ENCODE measurements at regions not wholly inside any gene's neighbourhood (a gene's known extent, or its start where the extent isn't known, plus 50 kb on each side); places are given as distances from the start of the nearest gene placed in this dataset.
"Not testable (repeated sequence)": the region's sequence is repeated elsewhere in the genome, so short reads cannot be mapped to it uniquely, and the experiment has no call there.

DNA sequence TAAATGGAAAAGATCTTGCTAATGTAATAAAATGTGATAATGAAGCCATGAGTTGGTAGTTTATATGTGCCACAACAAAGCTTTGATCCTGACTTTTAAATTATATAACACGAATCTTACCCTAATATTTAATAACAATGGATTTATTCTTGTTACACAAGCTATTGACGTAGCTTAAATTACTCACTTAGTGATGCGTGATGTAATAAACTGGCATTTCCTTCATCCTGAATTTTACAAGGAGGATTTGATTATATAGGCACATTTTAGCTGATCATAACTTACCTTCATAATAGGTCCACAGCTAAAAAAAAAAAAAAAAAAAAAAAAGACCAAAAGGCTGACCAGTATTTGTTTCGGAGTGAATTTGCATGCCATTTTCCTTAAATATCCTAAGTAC, 76.2 kb upstream of the IVNS1ABP start:
- TF ChIP-seq EZH2phosphoT487 (IDR thresholded peaks at IDR 0.05; ENCODE audit: borderline replicate concordance, low read length) (no peak), CTCF (IDR thresholded peaks at IDR 0.05; ENCODE audit: low read depth, low read length, poor library complexity, severe bottlenecking) (no peak)
- Histone ChIP-seq H3K4me1 (ENCODE audit: control insufficient read depth, low read length) (no peaks in the 10 kb centered on the region), H3K27ac (ENCODE audit: low read depth, low read length) (no peak overlapping the region), H4K20me1 (ENCODE audit: control insufficient read depth, insufficient read depth, low read depth, low read length) (no peaks in the 10 kb centered on the region), H3K9me3 (ENCODE audit: control insufficient read depth, insufficient read depth, low read length) (no peaks in the 10 kb centered on the region), H3K79me2 (ENCODE audit: control insufficient read depth, low read length) (no peaks in the 10 kb centered on the region), H3F3A (ENCODE audit: control insufficient read depth, insufficient read depth) (no peaks in the 10 kb centered on the region), H3K4me2 (ENCODE audit: low read length) (no peak overlapping the region), H3K4me3 (ENCODE audit: low read length) (no peak overlapping the region), H3K36me3 (ENCODE audit: control insufficient read depth, low read length) (no peaks in the 10 kb centered on the region), H3K9me2 (replicated peaks; ENCODE audit: control insufficient read depth, low read length) (no peaks in the 10 kb centered on the region), H3K27me3 (ENCODE audit: control insufficient read depth, low read length) (no peaks in the 10 kb centered on the region)

DNA sequence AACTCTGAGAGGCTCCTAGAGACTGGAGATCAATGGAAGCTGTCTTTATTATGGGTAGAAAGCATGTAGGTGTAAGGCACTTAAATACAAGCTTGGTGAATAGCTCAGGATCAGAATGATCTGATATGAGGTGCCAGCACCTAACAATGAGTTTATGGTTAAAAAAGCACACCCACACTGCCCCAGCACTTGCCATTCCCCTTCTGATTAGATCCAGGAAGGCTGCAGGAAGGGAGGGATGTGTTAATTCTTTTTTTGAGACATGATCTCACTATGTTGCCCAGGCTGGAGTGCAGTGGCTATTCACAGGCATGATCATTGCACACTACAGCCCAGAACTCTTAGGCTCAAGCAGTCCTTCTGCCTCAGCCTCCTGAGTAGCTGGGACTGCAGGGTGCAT, 71.8 kb upstream of the IVNS1ABP start:
- H3K27me3 ChIP-seq (ENCODE audit: control insufficient read depth, low read length) = no peaks in the 10 kb centered on the region
- no peaks in the 10 kb centered on the region for H4K20me1 ChIP-seq (ENCODE audit: control insufficient read depth, insufficient read depth, low read depth, low read length)
- no peaks in the 10 kb centered on the region for H3K4me1 ChIP-seq (ENCODE audit: control insufficient read depth, low read length)
- H3K36me3 ChIP-seq (ENCODE audit: control insufficient read depth, low read length) = no peaks in the 10 kb centered on the region
- H3K4me2 ChIP-seq (ENCODE audit: low read length) = no peak overlapping the region
- H3K9me2 ChIP-seq (replicated peaks; ENCODE audit: control insufficient read depth, low read length) = no peaks in the 10 kb centered on the region
- H3F3A ChIP-seq (ENCODE audit: control insufficient read depth, insufficient read depth) = no peaks in the 10 kb centered on the region
- no peak overlapping the region for H3K4me3 ChIP-seq (ENCODE audit: low read length)
- no peak for TF ChIP-seq EZH2phosphoT487 (IDR thresholded peaks at IDR 0.05; ENCODE audit: borderline replicate concordance, low read length)
- TF ChIP-seq CTCF (IDR thresholded peaks at IDR 0.05; ENCODE audit: low read depth, low read length, poor library complexity, severe bottlenecking) = no peak
- H3K79me2 ChIP-seq (ENCODE audit: control insufficient read depth, low read length) = no peaks in the 10 kb centered on the region
- no peaks in the 10 kb centered on the region for H3K9me3 ChIP-seq (ENCODE audit: control insufficient read depth, insufficient read depth, low read length)
- H3K27ac ChIP-seq (ENCODE audit: low read depth, low read length) = no peak overlapping the region

GRCh38 chr1:185388346-185388745, 71.3 kb upstream of the IVNS1ABP start:
- Histone ChIP-seq H3K27ac (ENCODE audit: low read depth, low read length) (no peak overlapping the region), H3K79me2 (ENCODE audit: control insufficient read depth, low read length) (no peaks in the 10 kb centered on the region), H3K4me3 (ENCODE audit: low read length) (no peak overlapping the region), H3F3A (ENCODE audit: control insufficient read depth, insufficient read depth) (no peaks in the 10 kb centered on the region), H3K4me1 (ENCODE audit: control insufficient read depth, low read length) (no peaks in the 10 kb centered on the region), H3K9me3 (ENCODE audit: control insufficient read depth, insufficient read depth, low read length) (no peaks in the 10 kb centered on the region), H3K9me2 (replicated peaks; ENCODE audit: control insufficient read depth, low read length) (no peaks in the 10 kb centered on the region), H3K27me3 (ENCODE audit: control insufficient read depth, low read length) (no peaks in the 10 kb centered on the region), H3K36me3 (ENCODE audit: control insufficient read depth, low read length) (no peaks in the 10 kb centered on the region), H4K20me1 (ENCODE audit: control insufficient read depth, insufficient read depth, low read depth, low read length) (no peaks in the 10 kb centered on the region), H3K4me2 (ENCODE audit: low read length) (no peak overlapping the region)
- TF ChIP-seq CTCF (IDR thresholded peaks at IDR 0.05; ENCODE audit: low read depth, low read length, poor library complexity, severe bottlenecking) = no peak
- TF ChIP-seq EZH2phosphoT487 (IDR thresholded peaks at IDR 0.05; ENCODE audit: borderline replicate concordance, low read length) = no peak

GRCh38 chr1:185385991-185386390, 68.9 kb upstream of the IVNS1ABP start:
- H4K20me1 ChIP-seq (ENCODE audit: control insufficient read depth, insufficient read depth, low read depth, low read length) = no peaks in the 10 kb centered on the region
- H3K9me2 ChIP-seq (replicated peaks; ENCODE audit: control insufficient read depth, low read length) = no peaks in the 10 kb centered on the region
- no peaks in the 10 kb centered on the region for H3F3A ChIP-seq (ENCODE audit: control insufficient read depth, insufficient read depth)
- no peaks in the 10 kb centered on the region for H3K79me2 ChIP-seq (ENCODE audit: control insufficient read depth, low read length)
- no peaks in the 10 kb centered on the region for H3K27me3 ChIP-seq (ENCODE audit: control insufficient read depth, low read length)
- no peak for TF ChIP-seq CTCF (IDR thresholded peaks at IDR 0.05; ENCODE audit: low read depth, low read length, poor library complexity, severe bottlenecking)
- TF ChIP-seq EZH2phosphoT487 (IDR thresholded peaks at IDR 0.05; ENCODE audit: borderline replicate concordance, low read length) = no peak
- H3K36me3 ChIP-seq (ENCODE audit: control insufficient read depth, low read length) = no peaks in the 10 kb centered on the region
- no peaks in the 10 kb centered on the region for H3K9me3 ChIP-seq (ENCODE audit: control insufficient read depth, insufficient read depth, low read length)
- H3K4me1 ChIP-seq (ENCODE audit: control insufficient read depth, low read length) = no peaks in the 10 kb centered on the region
- H3K4me2 ChIP-seq (ENCODE audit: low read length) = no peak overlapping the region
- no peak overlapping the region for H3K4me3 ChIP-seq (ENCODE audit: low read length)
- H3K27ac ChIP-seq (ENCODE audit: low read depth, low read length) = no peak overlapping the region

GRCh38 chr1:185383805-185384204, 66.8 kb upstream of the IVNS1ABP start:
- H3K4me2 ChIP-seq (ENCODE audit: low read length); H3K79me2 ChIP-seq (ENCODE audit: control insufficient read depth, low read length): not testable (repeated sequence)

More at GRCh38 chr1:185383805-185384204, 66.8 kb upstream of the IVNS1ABP start:
- not testable (repeated sequence) for H3K4me1 ChIP-seq (ENCODE audit: control insufficient read depth, low read length); H3K36me3 ChIP-seq (ENCODE audit: control insufficient read depth, low read length); H3F3A ChIP-seq (ENCODE audit: control insufficient read depth, insufficient read depth); H3K9me2 ChIP-seq (replicated peaks; ENCODE audit: control insufficient read depth, low read length); H3K4me3 ChIP-seq (ENCODE audit: low read length); H3K9me3 ChIP-seq (ENCODE audit: control insufficient read depth, insufficient read depth, low read length); H4K20me1 ChIP-seq (ENCODE audit: control insufficient read depth, insufficient read depth, low read depth, low read length); H3K27me3 ChIP-seq (ENCODE audit: control insufficient read depth, low read length); H3K27ac ChIP-seq (ENCODE audit: low read depth, low read length)
